GM12878 (cell line): ENCODE measurements at regions not wholly inside any gene's neighbourhood (a gene's known extent, or its start where the extent isn't known, plus 50 kb on each side); places are given as distances from the start of the nearest gene placed in this dataset.

ENCODE experiments used
- EGR1 ChIP-seq, 2 experiments: IDR thresholded peaks; 1 replicate in 1 of 2; 2 replicates in 1 of 2; pipeline ENCODE4 v1.6.1; 2011 to 2012; ENCODE audit warnings: low read depth in 2 of 2, low read length in 2 of 2, borderline replicate concordance in 1 of 2, mild to moderate bottlenecking in 1 of 2, moderate library complexity in 1 of 2
- HDAC2 ChIP-seq: fragments of 200-600 bp; sonication (generic); IDR thresholded peaks from 2 replicates; pipeline ENCODE4 v1.6.1; 2017
- MXI1 ChIP-seq: fragments of 150-350 bp; IDR thresholded peaks from 2 replicates; pipeline ENCODE4 v1.6.1; 2011; ENCODE audit warnings: low read depth, mild to moderate bottlenecking, inconsistent platforms, low read length, improper control_type of control experiment
- SPI1 ChIP-seq: IDR thresholded peaks from 2 replicates; pipeline ENCODE4 v1.6.1; 2011; ENCODE audit warnings: low read depth, mild to moderate bottlenecking, low read length, moderate library complexity, borderline replicate concordance; ENCODE audit not compliant: insufficient read depth

- TF ChIP-seq HDAC2 (no peak), MXI1 (no peak), EGR1 (IDR thresholded peaks at IDR 0.05; ENCODE audit: borderline replicate concordance in 1 of 2, low read depth in 2 of 2, low read length in 2 of 2) (no peak), SPI1 (no peak)
These were observed 52.7 kb upstream of the ZNF469 start for GRCh38 chr16:88329726-88330700.
